ENCODE measurements at regions not wholly inside any gene's neighbourhood (a gene's known extent, or its start where the extent isn't known, plus 50 kb on each side); places are given as distances from the start of the nearest gene placed in this dataset.

GRCh38 chr13:23986619-23987018 is 89.3 kb upstream of the C1QTNF9B start:
- Histone ChIP-seq H3K27ac (no peak overlapping the region), H3K9me3 (no peaks in the 10 kb centered on the region), H3K4me1 (no peaks in the 10 kb centered on the region), H3K36me3 (ENCODE audit: low read depth, missing control alignments) (no peaks in the 10 kb centered on the region), H3K4me3 (no peak overlapping the region), H3K27me3 (no peaks in the 10 kb centered on the region)
- intact Hi-C loops (cut with DNase I; ENCODE audit: low total_unique reads): no loop called here
- DNase-seq: no peak
- TF ChIP-seq POLR2A (IDR thresholded peaks at IDR 0.05) (no peak), CTCF (IDR thresholded peaks at IDR 0.05) (no peak)
- WGBS, 2 donors: 56 to 68% methylated on average over 3 of the region's 3 CpGs

- H3K36me3 ChIP-seq (ENCODE audit: low read depth, missing control alignments): no peaks in the 10 kb centered on the region
- no peaks in the 10 kb centered on the region for H3K27me3 ChIP-seq
- no peak overlapping the region for H3K4me3 ChIP-seq
- 82 to 87% methylated on average over 4 of the region's 4 CpGs for WGBS, 2 donors
- no peak for TF ChIP-seq POLR2A (IDR thresholded peaks at IDR 0.05)
- TF ChIP-seq CTCF (IDR thresholded peaks at IDR 0.05): no peak
- intact Hi-C loops (cut with DNase I; ENCODE audit: low total_unique reads): no loop called here
- no peak overlapping the region for H3K27ac ChIP-seq
- no peaks in the 10 kb centered on the region for H3K4me1 ChIP-seq
- DNase-seq: no peak
- H3K9me3 ChIP-seq: no peaks in the 10 kb centered on the region
Measured at GRCh38 chr13:23987331-23987894, 90.1 kb upstream of the C1QTNF9B start.

GRCh38 chr13:23988546-23989122 is 91.3 kb upstream of the C1QTNF9B start:
- Histone ChIP-seq H3K4me1 (no peaks in the 10 kb centered on the region), H3K27ac (no peak overlapping the region), H3K36me3 (ENCODE audit: low read depth, missing control alignments) (no peaks in the 10 kb centered on the region), H3K4me3 (no peak overlapping the region), H3K27me3 (no peaks in the 10 kb centered on the region), H3K9me3 (no peaks in the 10 kb centered on the region)
- DNase-seq: no peak
- intact Hi-C loops (cut with DNase I; ENCODE audit: low total_unique reads): no loop called here
- 72 to 75% methylated on average over 4 of the region's 4 CpGs for WGBS, 2 donors
- TF ChIP-seq POLR2A (IDR thresholded peaks at IDR 0.05) (no peak), CTCF (IDR thresholded peaks at IDR 0.05) (no peak)

- no peaks in the 10 kb centered on the region for H3K4me1 ChIP-seq
- WGBS, 2 donors: 45 to 86% methylated on average over 1 to 2 of the region's 2 CpGs
- no peaks in the 10 kb centered on the region for H3K27me3 ChIP-seq
- TF ChIP-seq POLR2A (IDR thresholded peaks at IDR 0.05) (no peak), CTCF (IDR thresholded peaks at IDR 0.05) (no peak)
- no peak overlapping the region for H3K4me3 ChIP-seq
- no peak overlapping the region for H3K27ac ChIP-seq
- no peak for DNase-seq
- H3K36me3 ChIP-seq (ENCODE audit: low read depth, missing control alignments): no peaks in the 10 kb centered on the region
- no peaks in the 10 kb centered on the region for H3K9me3 ChIP-seq
- intact Hi-C loops (cut with DNase I; ENCODE audit: low total_unique reads): no loop called here
Measured at GRCh38 chr13:23990455-23990854, 93.2 kb upstream of the C1QTNF9B start.

- no peak overlapping the region for H3K4me3 ChIP-seq
- no peaks in the 10 kb centered on the region for H3K27me3 ChIP-seq
- intact Hi-C loops (cut with DNase I; ENCODE audit: low total_unique reads): no loop called here
- WGBS, 2 donors: 64 to 76% methylated on average over 3 of the region's 3 CpGs
- DNase-seq: no peak
- no peaks in the 10 kb centered on the region for H3K36me3 ChIP-seq (ENCODE audit: low read depth, missing control alignments)
- H3K27ac ChIP-seq: no peak overlapping the region
- no peaks in the 10 kb centered on the region for H3K4me1 ChIP-seq
- no peak for TF ChIP-seq CTCF (IDR thresholded peaks at IDR 0.05)
- no peak for TF ChIP-seq POLR2A (IDR thresholded peaks at IDR 0.05)
- no peaks in the 10 kb centered on the region for H3K9me3 ChIP-seq
Measured at GRCh38 chr13:23991119-23991518, 93.8 kb upstream of the C1QTNF9B start.

Data from testis (tissue), 2 donors.